ENCODE measurements at regions not wholly inside any gene's neighbourhood (a gene's known extent, or its start where the extent isn't known, plus 50 kb on each side); places are given as distances from the start of the nearest gene placed in this dataset.

- no peaks in the 10 kb centered on the region for H4K20me1 ChIP-seq (ENCODE audit: control insufficient read depth, insufficient read depth, low read length, poor library complexity, severe bottlenecking)
- no peak overlapping the region for H3K9ac ChIP-seq (ENCODE audit: low read length)
- Mint-ChIP-seq H3K4me3 (no peak overlapping the region), H3K27me3 (peaks cover 5% of the 10 kb centered on the region), H3K27ac (no peak overlapping the region), H3K4me1 (no peaks in the 10 kb centered on the region), H3K9me3 (ENCODE audit: insufficient read depth) (no peaks in the 10 kb centered on the region)
- TF ChIP-seq EZH2 (IDR thresholded peaks at IDR 0.05; ENCODE audit: borderline replicate concordance, insufficient read depth, low read depth, low read length, poor library complexity, severe bottlenecking), result no peak
- TF ChIP-seq CTCF (IDR thresholded peaks at IDR 0.05), result no peak
- intact Hi-C loops (cut with micrococcal nuclease), result loop anchor here (5.0 kb wide), 1 partner anchor 207 kb away; no protein-coding TSS in a partner anchor
- ChIA-PET POLR2A (no interaction called here), CTCF (interaction anchor here (0.6 to 1.2 kb wide), 2 partner anchors 224 to 769 kb away, joined by 4 read pairs; no protein-coding TSS in a partner anchor)
- H3K79me2 ChIP-seq (ENCODE audit: control insufficient read depth, insufficient read depth, low read length), result no peaks in the 10 kb centered on the region
- H2AFZ ChIP-seq (ENCODE audit: insufficient read depth, low read depth, low read length, poor library complexity, severe bottlenecking), result no peak overlapping the region
- whole genome bisulfite sequencing (ENCODE audit: insufficient coverage), result no CpG with 5 or more reads among the region's 2 CpGs
- H3K27me3 ChIP-seq (replicated peaks in 1 of 4; ENCODE audit: control extremely low read depth in 1 of 4, control insufficient read depth in 3 of 4, insufficient read depth in 4 of 4, low read length in 3 of 4), result no peaks in the 10 kb centered on the region
- H3K4me2 ChIP-seq (replicated peaks; ENCODE audit: low read depth, low read length, poor library complexity, severe bottlenecking), result no peak overlapping the region
- no peaks in the 10 kb centered on the region for H3K4me1 ChIP-seq (ENCODE audit: control insufficient read depth in 2 of 2, insufficient read depth in 2 of 2, low read length in 2 of 2)
- no peak for ATAC-seq (ENCODE audit: low read depth)
- DNase-seq, result no peak
- H3K36me3 ChIP-seq (replicated peaks in 1 of 2; ENCODE audit: control extremely low read depth in 1 of 2, control insufficient read depth in 1 of 2, extremely low read depth in 1 of 2, insufficient read depth in 2 of 2, low read length in 1 of 2), result no peaks in the 10 kb centered on the region
- H3K9me3 ChIP-seq (ENCODE audit: control extremely low read depth in 1 of 3, control insufficient read depth in 2 of 3, insufficient read depth in 1 of 3, low read length in 2 of 3), result no peaks in the 10 kb centered on the region
- no peak overlapping the region for H3K27ac ChIP-seq (ENCODE audit: low read length in 2 of 2)
- no peak overlapping the region for H3K4me3 ChIP-seq (ENCODE audit: control extremely low read depth in 1 of 5, extremely low read depth in 1 of 5, insufficient read depth in 1 of 5, low read depth in 2 of 5, low read length in 4 of 5)
These were observed 82.8 kb upstream of the CCBE1 start for GRCh38 chr18:59779979-59780378.

GRCh38 chr18:59778434-59778833, 81.2 kb upstream of the CCBE1 start:
- H3K4me2 ChIP-seq (replicated peaks; ENCODE audit: low read depth, low read length, poor library complexity, severe bottlenecking), result no peak overlapping the region
- ChIA-PET CTCF (no interaction called here), POLR2A (no interaction called here)
- H4K20me1 ChIP-seq (ENCODE audit: control insufficient read depth, insufficient read depth, low read length, poor library complexity, severe bottlenecking), result no peaks in the 10 kb centered on the region
- Mint-ChIP-seq H3K9me3 (ENCODE audit: insufficient read depth) (no peaks in the 10 kb centered on the region), H3K4me1 (no peaks in the 10 kb centered on the region), H3K27me3 (peaks cover 15% of the 10 kb centered on the region), H3K27ac (no peak overlapping the region), H3K4me3 (no peak overlapping the region)
- 70% methylated on average over 1 of the region's 1 CpG for WGBS (ENCODE audit: insufficient coverage)
- H3K27ac ChIP-seq (ENCODE audit: low read length in 2 of 2), result no peak overlapping the region
- H3K4me1 ChIP-seq (ENCODE audit: control insufficient read depth in 2 of 2, insufficient read depth in 2 of 2, low read length in 2 of 2), result no peaks in the 10 kb centered on the region
- H3K36me3 ChIP-seq (replicated peaks in 1 of 2; ENCODE audit: control extremely low read depth in 1 of 2, control insufficient read depth in 1 of 2, extremely low read depth in 1 of 2, insufficient read depth in 2 of 2, low read length in 1 of 2), result no peaks in the 10 kb centered on the region
- no peak overlapping the region for H2AFZ ChIP-seq (ENCODE audit: insufficient read depth, low read depth, low read length, poor library complexity, severe bottlenecking)
- DNase-seq (no peak), ATAC-seq (ENCODE audit: low read depth) (no peak)
- no peaks in the 10 kb centered on the region for H3K79me2 ChIP-seq (ENCODE audit: control insufficient read depth, insufficient read depth, low read length)
- no peaks in the 10 kb centered on the region for H3K9me3 ChIP-seq (ENCODE audit: control extremely low read depth in 1 of 3, control insufficient read depth in 2 of 3, insufficient read depth in 1 of 3, low read length in 2 of 3)
- H3K4me3 ChIP-seq (ENCODE audit: control extremely low read depth in 1 of 5, extremely low read depth in 1 of 5, insufficient read depth in 1 of 5, low read depth in 2 of 5, low read length in 4 of 5), result no peak overlapping the region
- no peak overlapping the region for H3K9ac ChIP-seq (ENCODE audit: low read length)
- TF ChIP-seq CTCF (IDR thresholded peaks at IDR 0.05) (no peak), EZH2 (IDR thresholded peaks at IDR 0.05; ENCODE audit: borderline replicate concordance, insufficient read depth, low read depth, low read length, poor library complexity, severe bottlenecking) (no peak)
- no peaks in the 10 kb centered on the region for H3K27me3 ChIP-seq (replicated peaks in 1 of 4; ENCODE audit: control extremely low read depth in 1 of 4, control insufficient read depth in 3 of 4, insufficient read depth in 4 of 4, low read length in 3 of 4)
- intact Hi-C loops (cut with micrococcal nuclease), result no loop called here
